HEK293T (cell line): ENCODE measurements at regions not wholly inside any gene's neighbourhood (a gene's known extent, or its start where the extent isn't known, plus 50 kb on each side); places are given as distances from the start of the nearest gene placed in this dataset.

Source experiments
- ARNT ChIP-seq: fragments of 450-650 bp; IDR thresholded peaks from 2 replicates; pipeline ENCODE4 v1.6.1; 2017; ENCODE audit warnings: mild to moderate bottlenecking
- BHLHE40 ChIP-seq: fragments of 450-650 bp; IDR thresholded peaks from 2 replicates; pipeline ENCODE4 v1.6.1; 2016; ENCODE audit warnings: mild to moderate bottlenecking, moderate library complexity, borderline replicate concordance
- CTBP1 ChIP-seq: fragments of 450-650 bp; IDR thresholded peaks from 2 replicates; pipeline ENCODE4 v1.6.1; 2016; ENCODE audit warnings: borderline replicate concordance
- ELF4 ChIP-seq: fragments of 450-650 bp; IDR thresholded peaks from 2 replicates; pipeline ENCODE4 v1.6.1; 2017; ENCODE audit warnings: antibody characterized with exemption
- FOXA1 ChIP-seq: fragments of 450-650 bp; IDR thresholded peaks from 2 replicates; pipeline ENCODE4 v1.6.1; 2016; ENCODE audit warnings: mild to moderate bottlenecking
- FOXM1 ChIP-seq: fragments of 450-650 bp; IDR thresholded peaks from 2 replicates; pipeline ENCODE4 v1.6.1; 2017; ENCODE audit warnings: mild to moderate bottlenecking, borderline replicate concordance
- HDGF ChIP-seq: fragments of 450-650 bp; IDR thresholded peaks from 2 replicates; pipeline ENCODE4 v1.6.1; 2017; ENCODE audit warnings: antibody characterized with exemption, borderline replicate concordance
- L3MBTL2 ChIP-seq: fragments of 450-650 bp; conservative IDR thresholded peaks from 2 replicates; pipeline ENCODE4 v1.6.1; 2016; ENCODE audit warnings: mild to moderate bottlenecking
- LEF1 ChIP-seq: fragments of 450-650 bp; IDR thresholded peaks from 2 replicates; pipeline ENCODE4 v1.6.1; 2017; ENCODE audit warnings: mild to moderate bottlenecking, borderline replicate concordance
- SP1 ChIP-seq: fragments of 450-650 bp; IDR thresholded peaks from 2 replicates; pipeline ENCODE4 v1.6.1; 2017
- SUZ12 ChIP-seq: fragments of 450-650 bp; IDR thresholded peaks from 2 replicates; pipeline ENCODE4 v1.6.1; 2016; ENCODE audit warnings: mild to moderate bottlenecking
- TARDBP ChIP-seq: fragments of 450-650 bp; IDR thresholded peaks from 2 replicates; pipeline ENCODE4 v1.6.1; 2016
- ZNF384 ChIP-seq: fragments of 450-650 bp; IDR thresholded peaks from 2 replicates; pipeline ENCODE4 v1.6.1; 2016
- TF ChIP-seq, protein P1 (sequence below): fragments of 450-650 bp; IDR thresholded peaks from 2 replicates; pipeline ENCODE4 v1.6.1; 2016

DNA sequence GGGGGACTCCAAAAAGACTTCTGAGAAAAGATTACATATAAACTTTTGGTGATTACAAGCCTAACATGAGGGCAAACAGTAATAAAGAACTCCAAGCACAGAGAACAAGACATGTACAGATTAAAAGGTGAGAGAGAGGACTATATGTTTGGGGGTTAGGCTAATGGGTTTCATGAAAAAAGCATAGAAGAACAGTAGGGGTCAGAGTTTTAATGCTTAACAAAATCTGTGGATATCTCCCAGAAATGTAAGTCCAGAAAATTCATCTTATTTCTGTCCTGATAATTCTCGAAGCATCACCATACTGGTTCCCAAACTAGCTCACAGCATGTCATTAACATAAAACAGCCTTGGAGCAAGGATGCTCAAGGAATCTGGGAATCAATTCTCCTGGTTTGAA lies 137.2 kb downstream of the ARRDC3 start:
- no peak for TF ChIP-seq FOXM1
- no peak for TF ChIP-seq SUZ12
- no peak for TF ChIP-seq FOXA1
- no peak for TF ChIP-seq BHLHE40
- TF ChIP-seq, protein P1, sequence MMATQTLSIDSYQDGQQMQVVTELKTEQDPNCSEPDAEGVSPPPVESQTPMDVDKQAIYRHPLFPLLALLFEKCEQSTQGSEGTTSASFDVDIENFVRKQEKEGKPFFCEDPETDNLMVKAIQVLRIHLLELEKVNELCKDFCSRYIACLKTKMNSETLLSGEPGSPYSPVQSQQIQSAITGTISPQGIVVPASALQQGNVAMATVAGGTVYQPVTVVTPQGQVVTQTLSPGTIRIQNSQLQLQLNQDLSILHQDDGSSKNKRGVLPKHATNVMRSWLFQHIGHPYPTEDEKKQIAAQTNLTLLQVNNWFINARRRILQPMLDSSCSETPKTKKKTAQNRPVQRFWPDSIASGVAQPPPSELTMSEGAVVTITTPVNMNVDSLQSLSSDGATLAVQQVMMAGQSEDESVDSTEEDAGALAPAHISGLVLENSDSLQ, result no peak
- no peak for TF ChIP-seq CTBP1
- no peak for TF ChIP-seq SP1
- no peak for TF ChIP-seq L3MBTL2
- TF ChIP-seq TARDBP, result no peak
- TF ChIP-seq ELF4, result no peak
- TF ChIP-seq ARNT, result no peak
- TF ChIP-seq ZNF384, result no peak
- no peak for TF ChIP-seq LEF1
- TF ChIP-seq HDGF, result no peak
